ENCODE measurements at regions not wholly inside any gene's neighbourhood (a gene's known extent, or its start where the extent isn't known, plus 50 kb on each side); places are given as distances from the start of the nearest gene placed in this dataset.
"Not testable (repeated sequence)": the region's sequence is repeated elsewhere in the genome, so short reads cannot be mapped to it uniquely, and the experiment has no call there.

GRCh38 chr1:198408716-198409115 lies 131.8 kb downstream of the ATP6V1G3 start:
- DNase-seq: no peak

- DNase-seq: not testable (repeated sequence)
Observed at GRCh38 chr1:198404632-198405031, 135.8 kb downstream of the ATP6V1G3 start.

GRCh38 chr1:198400063-198400462 lies 140.4 kb downstream of the ATP6V1G3 start:
- no peak for DNase-seq

GRCh38 chr1:198399452-198399851 lies 141.0 kb downstream of the ATP6V1G3 start:
- no peak for DNase-seq

GRCh38 chr1:198397208-198397808 lies 143.2 kb downstream of the ATP6V1G3 start:
- DNase-seq: no peak

GRCh38 chr1:198391393-198392020 lies 149.0 kb downstream of the ATP6V1G3 start:
- no peak for DNase-seq

- DNase-seq: no peak
Observed at GRCh38 chr1:198387587-198387986, 152.9 kb downstream of the ATP6V1G3 start.

GRCh38 chr1:198380275-198380674 lies 160.2 kb downstream of the ATP6V1G3 start:
- DNase-seq: no peak

GRCh38 chr1:198377702-198378101 lies 162.8 kb downstream of the ATP6V1G3 start:
- DNase-seq: no peak

- DNase-seq: no peak
Observed at GRCh38 chr1:198374288-198374687, 166.2 kb downstream of the ATP6V1G3 start.

- DNase-seq: no peak
Observed at GRCh38 chr1:198373376-198373775, 167.1 kb downstream of the ATP6V1G3 start.
